Spleen (tissue), 3 donors: ENCODE measurements at regions not wholly inside any gene's neighbourhood (a gene's known extent, or its start where the extent isn't known, plus 50 kb on each side); places are given as distances from the start of the nearest gene placed in this dataset.

ENCODE experiments used
- POLR2A ChIP-seq, 3 donors: fragments of 450-650 bp; IDR thresholded peaks; one replicate each; pipeline ENCODE4 v1.5.1; 2017; ENCODE audit warnings: antibody characterized with exemption in 3 of 3, mild to moderate bottlenecking in 1 of 3
- POLR2AphosphoS5 ChIP-seq, 3 donors: sonication (generic); formaldehyde crosslinking; IDR thresholded peaks; one replicate each; pipeline ENCODE4 v1.5.1; 2017; ENCODE audit warnings: antibody characterized with exemption in 3 of 3

DNA sequence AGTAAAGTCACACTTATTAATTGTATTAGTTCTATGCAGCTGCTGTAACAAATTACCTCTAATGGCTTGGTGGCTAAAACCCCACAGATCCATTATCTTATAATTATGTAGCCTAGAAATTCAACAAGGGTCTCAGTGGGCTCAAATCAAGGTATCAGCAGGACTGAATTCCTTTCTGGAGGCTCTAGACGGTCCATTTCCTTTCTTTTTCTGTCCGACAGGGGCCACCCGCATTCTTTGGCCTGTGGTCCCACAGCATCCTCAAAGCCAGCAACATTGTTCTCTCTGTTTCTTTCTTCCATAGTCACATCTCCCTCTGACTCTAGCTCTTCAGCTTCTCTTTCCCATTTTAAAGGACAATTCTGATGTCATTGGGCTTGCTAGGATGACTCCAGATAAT lies 276.3 kb upstream of the ZNF717 start:
- TF ChIP-seq POLR2AphosphoS5 (IDR thresholded peaks at IDR 0.05) (no peak), POLR2A (IDR thresholded peaks at IDR 0.05) (no peak)
